ENCODE measurements at regions not wholly inside any gene's neighbourhood (a gene's known extent, or its start where the extent isn't known, plus 50 kb on each side); places are given as distances from the start of the nearest gene placed in this dataset.

DNA sequence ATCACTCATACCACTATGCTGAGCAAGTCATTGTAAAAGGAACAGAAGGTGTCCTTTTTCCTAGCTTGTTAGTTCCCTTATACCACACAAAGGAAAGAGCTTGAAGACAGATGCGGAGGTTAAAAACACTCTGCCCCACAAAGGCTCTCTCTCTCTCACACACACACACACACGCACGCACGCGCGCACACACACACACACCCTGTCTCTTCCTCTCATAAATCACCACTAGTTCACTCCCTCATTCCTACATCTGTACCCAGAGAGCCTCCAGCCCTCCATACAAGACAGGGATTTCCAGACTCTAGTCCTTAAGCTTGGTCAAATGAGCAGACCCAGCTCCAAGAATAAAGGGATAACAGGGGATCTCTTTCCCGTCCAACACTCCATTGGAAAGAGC is 120.1 kb upstream of the THBS1 start:
- Mint-ChIP-seq H3K4me3 (no peak overlapping the region), H3K36me3 (ENCODE audit: low read depth) (no peaks in the 10 kb centered on the region), H3K27ac (no peak overlapping the region), H3K4me1 (no peaks in the 10 kb centered on the region), H3K27me3 (peaks cover 21% of the 10 kb centered on the region)
- ATAC-seq (no peak), DNase-seq (no peak)
- H3K9me3 ChIP-seq (ENCODE audit: control insufficient read depth, low read length, poor library complexity, severe bottlenecking) = no peaks in the 10 kb centered on the region

GRCh38 chr15:39461536-39462130 is 119.2 kb upstream of the THBS1 start:
- H3K36me3 Mint-ChIP-seq (ENCODE audit: low read depth) = no peaks in the 10 kb centered on the region

DNA sequence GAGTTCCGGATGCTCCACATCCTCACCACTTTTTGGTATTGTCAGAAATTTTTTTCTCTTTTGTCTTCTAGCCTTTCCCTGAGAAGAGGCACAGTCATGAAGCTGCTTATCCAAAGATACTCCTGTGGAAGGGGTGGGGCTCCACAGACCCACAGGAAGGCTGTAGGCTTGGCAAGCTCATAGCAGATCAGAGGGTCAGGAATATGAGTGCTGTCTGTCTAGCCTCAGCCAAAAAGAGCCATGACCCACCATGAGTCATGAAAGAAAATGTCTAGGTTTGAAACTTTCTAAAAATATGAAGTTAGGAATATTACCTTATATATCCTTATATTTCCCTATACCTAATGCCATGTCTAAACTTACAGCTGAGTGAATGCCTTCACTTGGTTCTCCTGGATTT is 118.2 kb upstream of the THBS1 start:
- Mint-ChIP-seq H3K27ac (no peak overlapping the region), H3K4me1 (no peaks in the 10 kb centered on the region), H3K27me3 (peaks cover 15% of the 10 kb centered on the region), H3K36me3 (ENCODE audit: low read depth) (no peaks in the 10 kb centered on the region), H3K4me3 (no peak overlapping the region)
- no peak for DNase-seq
- ATAC-seq = no peak
- H3K9me3 ChIP-seq (ENCODE audit: control insufficient read depth, low read length, poor library complexity, severe bottlenecking) = no peaks in the 10 kb centered on the region

More at GRCh38 chr15:39461536-39462130, 119.2 kb upstream of the THBS1 start:
- ATAC-seq = no peak
- Mint-ChIP-seq H3K4me3 (no peak overlapping the region), H3K27me3 (peaks cover 15% of the 10 kb centered on the region), H3K27ac (no peak overlapping the region), H3K4me1 (no peaks in the 10 kb centered on the region)
- no peaks in the 10 kb centered on the region for H3K9me3 ChIP-seq (ENCODE audit: control insufficient read depth, low read length, poor library complexity, severe bottlenecking)
- no peak for DNase-seq

DNA sequence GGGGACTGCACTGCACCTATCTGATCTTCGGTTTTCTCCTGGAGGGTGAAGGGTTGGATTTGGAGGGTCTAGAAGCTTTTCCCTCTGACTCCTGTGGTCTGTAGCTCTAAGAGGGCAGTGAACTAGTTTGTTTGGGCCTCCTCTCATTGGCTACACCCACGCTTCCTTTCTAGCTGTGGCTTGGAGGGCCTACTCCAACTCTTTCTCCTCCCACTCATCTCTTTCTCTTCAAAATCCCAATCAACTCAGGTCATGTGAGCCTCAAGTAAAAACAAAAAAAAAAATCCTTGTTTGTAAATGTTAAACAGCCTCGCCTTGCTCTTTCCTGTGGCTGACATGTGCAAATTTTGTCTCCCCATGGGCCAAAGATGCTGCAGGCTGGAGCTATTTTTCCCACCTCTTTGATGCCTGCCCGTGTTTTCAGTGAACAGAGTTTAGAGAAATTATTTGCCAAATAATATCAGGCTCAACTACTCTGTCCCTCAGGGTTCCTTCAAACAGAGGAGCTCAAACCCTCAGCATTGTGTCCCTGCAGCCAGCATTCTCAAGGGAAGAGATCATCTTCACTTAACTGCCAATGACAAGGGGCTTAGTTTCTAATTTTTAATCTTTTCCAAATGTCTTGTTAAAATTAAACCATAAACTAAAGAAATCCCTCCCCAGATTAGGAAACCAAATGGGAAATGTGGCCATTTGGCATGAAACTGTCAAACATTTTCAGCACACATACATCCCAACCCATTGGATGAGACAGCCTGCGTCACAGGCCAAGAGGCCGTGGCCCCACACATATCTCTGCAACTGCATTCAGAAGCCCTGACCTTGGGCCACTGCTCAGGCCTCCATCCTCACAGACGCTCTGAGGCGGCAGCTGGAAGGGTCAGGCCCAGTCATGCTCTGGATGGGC is 114.8 kb upstream of the THBS1 start:
- DNase-seq = no peak
- ATAC-seq = no peak
- H3K4me3 Mint-ChIP-seq = no peak overlapping the region
- peaks cover 6% of the 10 kb centered on the region for H3K27me3 Mint-ChIP-seq
- no peaks in the 10 kb centered on the region for H3K36me3 Mint-ChIP-seq (ENCODE audit: low read depth)
- H3K27ac Mint-ChIP-seq = no peak overlapping the region
- H3K9me3 ChIP-seq (ENCODE audit: control insufficient read depth, low read length, poor library complexity, severe bottlenecking) = no peaks in the 10 kb centered on the region
- no peaks in the 10 kb centered on the region for H3K4me1 Mint-ChIP-seq

GRCh38 chr15:39466750-39467105 is 114.2 kb upstream of the THBS1 start:
- no peaks in the 10 kb centered on the region for H3K4me1 Mint-ChIP-seq
- no peak for ATAC-seq
- no peak for DNase-seq
- no peak overlapping the region for H3K27ac Mint-ChIP-seq
- no peak overlapping the region for H3K4me3 Mint-ChIP-seq
- H3K36me3 Mint-ChIP-seq (ENCODE audit: low read depth) = no peaks in the 10 kb centered on the region
- peaks cover 6% of the 10 kb centered on the region for H3K27me3 Mint-ChIP-seq
- H3K9me3 ChIP-seq (ENCODE audit: control insufficient read depth, low read length, poor library complexity, severe bottlenecking) = no peaks in the 10 kb centered on the region

- DNase-seq = no peak
- no peaks in the 10 kb centered on the region for H3K9me3 ChIP-seq (ENCODE audit: control insufficient read depth, low read length, poor library complexity, severe bottlenecking)
- Mint-ChIP-seq H3K4me3 (no peak overlapping the region), H3K27me3 (peaks cover 9% of the 10 kb centered on the region), H3K27ac (no peak overlapping the region), H3K4me1 (no peaks in the 10 kb centered on the region), H3K36me3 (ENCODE audit: low read depth) (no peaks in the 10 kb centered on the region)
- ATAC-seq = no peak
Observed at GRCh38 chr15:39468331-39468730, 112.5 kb upstream of the THBS1 start.

DNA sequence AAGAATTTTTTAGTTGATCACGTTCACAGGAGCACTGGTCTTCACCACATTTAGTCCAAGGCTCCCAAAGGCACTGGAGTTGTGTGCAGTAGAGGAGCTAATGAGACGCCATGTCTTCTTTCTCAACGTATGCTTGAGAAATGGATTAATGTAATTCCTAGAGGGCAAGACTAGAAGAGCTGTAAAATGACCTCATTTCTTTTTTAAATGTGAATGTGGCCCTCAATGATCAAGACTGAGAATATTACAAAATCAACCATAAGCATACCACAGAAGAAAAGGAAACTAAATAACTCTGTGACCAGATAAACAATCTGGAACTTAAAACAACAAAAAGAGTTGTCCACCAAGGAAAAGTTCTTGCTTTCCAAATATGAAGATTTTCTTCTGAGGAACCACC is 112.1 kb upstream of the THBS1 start:
- Mint-ChIP-seq H3K4me3 (no peak overlapping the region), H3K36me3 (ENCODE audit: low read depth) (no peaks in the 10 kb centered on the region), H3K27ac (no peak overlapping the region), H3K27me3 (peaks cover 11% of the 10 kb centered on the region), H3K4me1 (no peaks in the 10 kb centered on the region)
- H3K9me3 ChIP-seq (ENCODE audit: control insufficient read depth, low read length, poor library complexity, severe bottlenecking) = no peaks in the 10 kb centered on the region
- DNase-seq (no peak), ATAC-seq (no peak)

GRCh38 chr15:39471785-39472574 is 108.9 kb upstream of the THBS1 start:
- DNase-seq = no peak
- H3K9me3 ChIP-seq (ENCODE audit: control insufficient read depth, low read length, poor library complexity, severe bottlenecking) = no peaks in the 10 kb centered on the region
- no peak overlapping the region for H3K4me3 Mint-ChIP-seq
- ATAC-seq = no peak
- peaks cover 17% of the 10 kb centered on the region for H3K27me3 Mint-ChIP-seq
- H3K36me3 Mint-ChIP-seq (ENCODE audit: low read depth) = no peaks in the 10 kb centered on the region
- H3K27ac Mint-ChIP-seq = no peak overlapping the region
- no peaks in the 10 kb centered on the region for H3K4me1 Mint-ChIP-seq

GRCh38 chr15:39472621-39473297 is 108.1 kb upstream of the THBS1 start:
- H3K27me3 Mint-ChIP-seq = peaks cover 17% of the 10 kb centered on the region
- no peaks in the 10 kb centered on the region for H3K4me1 Mint-ChIP-seq
- no peaks in the 10 kb centered on the region for H3K36me3 Mint-ChIP-seq (ENCODE audit: low read depth)
- no peaks in the 10 kb centered on the region for H3K9me3 ChIP-seq (ENCODE audit: control insufficient read depth, low read length, poor library complexity, severe bottlenecking)
- no peak overlapping the region for H3K4me3 Mint-ChIP-seq
- DNase-seq = no peak
- H3K27ac Mint-ChIP-seq = no peak overlapping the region
- ATAC-seq = no peak

DNA sequence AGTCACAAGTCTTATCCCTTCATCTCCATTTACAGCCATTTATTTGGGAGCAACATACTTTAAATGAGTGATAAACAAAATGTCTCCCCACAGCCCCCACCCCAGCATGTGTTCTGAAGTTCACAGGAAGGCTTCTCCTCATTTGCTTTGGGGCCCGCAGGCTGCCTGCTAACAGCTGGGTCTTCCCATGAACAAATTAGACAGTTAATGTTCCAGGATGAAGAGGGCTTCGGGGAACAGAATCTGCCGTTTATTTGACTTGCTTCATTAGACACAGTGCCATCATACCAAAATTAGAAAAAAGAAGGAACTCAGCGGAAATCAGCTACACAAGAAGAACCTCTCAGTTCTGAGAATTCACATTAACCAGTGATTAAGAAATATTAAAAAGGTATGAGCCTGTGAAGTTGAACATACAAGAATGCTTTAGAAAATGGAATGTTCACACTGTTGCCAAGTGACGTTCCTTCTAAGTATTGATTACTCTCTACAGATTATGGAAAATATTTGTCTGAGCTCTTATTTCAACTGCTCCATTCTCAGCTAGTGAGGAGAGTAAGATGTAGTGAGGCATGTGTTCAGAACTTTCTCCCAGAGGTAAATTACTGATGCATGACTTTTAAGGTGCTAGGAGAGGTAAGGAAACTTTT is 107.5 kb upstream of the THBS1 start:
- H3K36me3 Mint-ChIP-seq (ENCODE audit: low read depth) = no peaks in the 10 kb centered on the region
- H3K4me1 Mint-ChIP-seq = peaks cover 2% of the 10 kb centered on the region
- H3K4me3 Mint-ChIP-seq = no peak overlapping the region
- DNase-seq (no peak), ATAC-seq (no peak)
- H3K27ac Mint-ChIP-seq = no peak overlapping the region
- no peaks in the 10 kb centered on the region for H3K9me3 ChIP-seq (ENCODE audit: control insufficient read depth, low read length, poor library complexity, severe bottlenecking)
- H3K27me3 Mint-ChIP-seq = peaks cover 20% of the 10 kb centered on the region

GRCh38 chr15:39474657-39475056 is 106.2 kb upstream of the THBS1 start:
- Mint-ChIP-seq H3K27me3 (peaks cover 23% of the 10 kb centered on the region), H3K36me3 (ENCODE audit: low read depth) (no peaks in the 10 kb centered on the region), H3K4me1 (peaks cover 10% of the 10 kb centered on the region), H3K4me3 (no peak overlapping the region), H3K27ac (no peak overlapping the region)
- H3K9me3 ChIP-seq (ENCODE audit: control insufficient read depth, low read length, poor library complexity, severe bottlenecking) = no peaks in the 10 kb centered on the region
- no peak for ATAC-seq
- no peak for DNase-seq

- Mint-ChIP-seq H3K4me3 (peak overlapping the region; percentile 55), H3K36me3 (ENCODE audit: low read depth) (no peaks in the 10 kb centered on the region), H3K27ac (no peak overlapping the region), H3K27me3 (peaks cover 24% of the 10 kb centered on the region), H3K4me1 (peaks cover 10% of the 10 kb centered on the region)
- H3K9me3 ChIP-seq (ENCODE audit: control insufficient read depth, low read length, poor library complexity, severe bottlenecking) = no peaks in the 10 kb centered on the region
- DNase-seq (no peak), ATAC-seq (no peak)
Observed at GRCh38 chr15:39478996-39479395, 101.9 kb upstream of the THBS1 start.
